ENCODE measurements at regions not wholly inside any gene's neighbourhood (a gene's known extent, or its start where the extent isn't known, plus 50 kb on each side); places are given as distances from the start of the nearest gene placed in this dataset.

GRCh38 chr7:86137343-86137742 is 506.4 kb upstream of the GRM3 start:
- Mint-ChIP-seq H3K4me1 (no peaks in the 10 kb centered on the region), H3K9me3 (peaks cover 0 to 5% (median 2%) of the 10 kb centered on the region in 7 donors), H3K36me3 (no peaks in the 10 kb centered on the region), H3K27me3 (ENCODE audit: low read depth in 3 of 3) (peaks cover 0 to 2% (median 0%) of the 10 kb centered on the region in 3 donors), H3K27ac (no peak overlapping the region), H3K4me3 (no peak overlapping the region)
- DNase-seq = no peak
- H3K36me3 ChIP-seq (replicated peaks in 1 of 2; ENCODE audit: control insufficient read depth in 1 of 2, insufficient read depth in 2 of 2, low read length in 2 of 2) = no peaks in the 10 kb centered on the region
- TF ChIP-seq, protein P1, sequence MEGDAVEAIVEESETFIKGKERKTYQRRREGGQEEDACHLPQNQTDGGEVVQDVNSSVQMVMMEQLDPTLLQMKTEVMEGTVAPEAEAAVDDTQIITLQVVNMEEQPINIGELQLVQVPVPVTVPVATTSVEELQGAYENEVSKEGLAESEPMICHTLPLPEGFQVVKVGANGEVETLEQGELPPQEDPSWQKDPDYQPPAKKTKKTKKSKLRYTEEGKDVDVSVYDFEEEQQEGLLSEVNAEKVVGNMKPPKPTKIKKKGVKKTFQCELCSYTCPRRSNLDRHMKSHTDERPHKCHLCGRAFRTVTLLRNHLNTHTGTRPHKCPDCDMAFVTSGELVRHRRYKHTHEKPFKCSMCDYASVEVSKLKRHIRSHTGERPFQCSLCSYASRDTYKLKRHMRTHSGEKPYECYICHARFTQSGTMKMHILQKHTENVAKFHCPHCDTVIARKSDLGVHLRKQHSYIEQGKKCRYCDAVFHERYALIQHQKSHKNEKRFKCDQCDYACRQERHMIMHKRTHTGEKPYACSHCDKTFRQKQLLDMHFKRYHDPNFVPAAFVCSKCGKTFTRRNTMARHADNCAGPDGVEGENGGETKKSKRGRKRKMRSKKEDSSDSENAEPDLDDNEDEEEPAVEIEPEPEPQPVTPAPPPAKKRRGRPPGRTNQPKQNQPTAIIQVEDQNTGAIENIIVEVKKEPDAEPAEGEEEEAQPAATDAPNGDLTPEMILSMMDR (IDR thresholded peaks at IDR 0.05) = no peak
- H4K20me1 ChIP-seq (ENCODE audit: insufficient read depth, low read length) = no peaks in the 10 kb centered on the region
- no peak overlapping the region for H3K27ac ChIP-seq (ENCODE audit: low read depth in 1 of 2, low read length in 2 of 2)
- no peak overlapping the region for H3K4me2 ChIP-seq (replicated peaks; ENCODE audit: extremely low read depth, low read length, poor library complexity, severe bottlenecking)
- H3K4me1 ChIP-seq (ENCODE audit: control insufficient read depth in 1 of 2, insufficient read depth in 2 of 2, low read length in 2 of 2) = no peaks in the 10 kb centered on the region
- H3K27me3 ChIP-seq (ENCODE audit: control insufficient read depth in 2 of 2, insufficient read depth in 2 of 2, low read length in 2 of 2) = no peaks in the 10 kb centered on the region
- peaks cover 3 to 7% of the 10 kb centered on the region in 2 donors for H3K9me3 ChIP-seq (replicated peaks in 1 of 2; ENCODE audit: control insufficient read depth in 1 of 2, insufficient read depth in 1 of 2, low read length in 2 of 2)
- intact Hi-C loops (cut with micrococcal nuclease) = no loop called here
- H3K4me3 ChIP-seq (replicated peaks in 1 of 3; ENCODE audit: low read depth in 2 of 3, low read length in 3 of 3) = no peak overlapping the region
- no peak overlapping the region for H3K9ac ChIP-seq (ENCODE audit: insufficient read depth, low read length, poor library complexity, severe bottlenecking)
- H2AFZ ChIP-seq (ENCODE audit: insufficient read depth, low read depth, low read length, poor library complexity, severe bottlenecking) = no peak overlapping the region
- no peaks in the 10 kb centered on the region for H3K79me2 ChIP-seq (ENCODE audit: insufficient read depth, low read length)

DNA sequence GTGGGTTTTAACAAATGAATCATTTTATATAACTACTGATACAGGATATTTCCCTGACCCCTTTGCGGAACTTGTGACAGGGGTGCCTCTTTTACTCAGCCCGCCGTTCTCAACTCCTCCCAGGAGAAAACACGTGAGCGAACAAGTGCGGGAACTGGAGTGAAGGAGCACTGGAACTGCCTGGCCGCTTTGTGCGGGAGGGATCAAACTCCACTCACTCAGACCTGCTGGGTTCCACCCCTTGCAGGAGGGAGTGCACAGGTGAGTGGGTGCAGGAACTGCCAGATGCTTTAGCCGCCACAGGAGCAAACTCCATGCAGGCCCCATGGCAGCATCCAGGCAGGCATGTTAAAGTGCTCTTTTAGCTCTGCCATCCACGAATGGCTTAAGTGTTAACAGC is 513.4 kb upstream of the GRM3 start:
- 82% methylated on average over 2 of the region's 10 CpGs for WGBS (ENCODE audit: insufficient coverage)
- H3K4me1 ChIP-seq (ENCODE audit: control insufficient read depth in 1 of 2, insufficient read depth in 2 of 2, low read length in 2 of 2) = no peaks in the 10 kb centered on the region
- no peaks in the 10 kb centered on the region for H3K27me3 ChIP-seq (ENCODE audit: control insufficient read depth in 2 of 2, insufficient read depth in 2 of 2, low read length in 2 of 2)
- no peak overlapping the region for H3K4me2 ChIP-seq (replicated peaks; ENCODE audit: extremely low read depth, low read length, poor library complexity, severe bottlenecking)
- H3K36me3 Mint-ChIP-seq = no peaks in the 10 kb centered on the region
- H3K4me1 Mint-ChIP-seq = no peaks in the 10 kb centered on the region
- intact Hi-C loops (cut with micrococcal nuclease) = no loop called here
- H3K79me2 ChIP-seq (ENCODE audit: insufficient read depth, low read length) = no peaks in the 10 kb centered on the region
- H3K9me3 ChIP-seq (replicated peaks in 1 of 2; ENCODE audit: control insufficient read depth in 1 of 2, insufficient read depth in 1 of 2, low read length in 2 of 2) = peaks cover 10 to 14% of the 10 kb centered on the region in 2 donors
- no peak overlapping the region for H3K27ac ChIP-seq (ENCODE audit: low read depth in 1 of 2, low read length in 2 of 2)
- DNase-seq = no peak
- H3K9me3 Mint-ChIP-seq = peaks cover 0 to 6% (median 3%) of the 10 kb centered on the region in 7 donors
- no peak overlapping the region for H2AFZ ChIP-seq (ENCODE audit: insufficient read depth, low read depth, low read length, poor library complexity, severe bottlenecking)
- no peak overlapping the region for H3K27ac Mint-ChIP-seq
- H4K20me1 ChIP-seq (ENCODE audit: insufficient read depth, low read length) = no peaks in the 10 kb centered on the region
- peaks cover 0 to 2% (median 0%) of the 10 kb centered on the region in 3 donors for H3K27me3 Mint-ChIP-seq (ENCODE audit: low read depth in 3 of 3)
- TF ChIP-seq, protein P1 (IDR thresholded peaks at IDR 0.05) = no peak
- H3K4me3 ChIP-seq (replicated peaks in 1 of 3; ENCODE audit: low read depth in 2 of 3, low read length in 3 of 3) = no peak overlapping the region
- H3K9ac ChIP-seq (ENCODE audit: insufficient read depth, low read length, poor library complexity, severe bottlenecking) = no peak overlapping the region
- H3K36me3 ChIP-seq (replicated peaks in 1 of 2; ENCODE audit: control insufficient read depth in 1 of 2, insufficient read depth in 2 of 2, low read length in 2 of 2) = no peaks in the 10 kb centered on the region
- H3K4me3 Mint-ChIP-seq = no peak overlapping the region
